Stomach (tissue), 4 donors: ENCODE measurements at regions not wholly inside any gene's neighbourhood (a gene's known extent, or its start where the extent isn't known, plus 50 kb on each side); places are given as distances from the start of the nearest gene placed in this dataset.

Source experiments
- EP300 ChIP-seq: sonication (generic); formaldehyde crosslinking; IDR thresholded peaks from one replicate; pipeline ENCODE4 v1.6.1; 2017; ENCODE audit warnings: antibody characterized with exemption
- POLR2A ChIP-seq, 4 donors: fragments of 450-650 bp; IDR thresholded peaks; one replicate each; pipeline ENCODE4 v1.6.1; 2016; ENCODE audit warnings: antibody characterized with exemption in 4 of 4, control low read depth in 2 of 4, mild to moderate bottlenecking in 1 of 4, moderate library complexity in 1 of 4
- POLR2AphosphoS5 ChIP-seq, 3 donors: sonication (generic); formaldehyde crosslinking; IDR thresholded peaks; one replicate each; pipeline ENCODE4 v1.6.1; 2016; ENCODE audit warnings: antibody characterized with exemption in 3 of 3
- TF ChIP-seq, protein P1 (sequence below), 7 experiments: fragments of 450-650 bp in 4 of 7; fragments of 200-600 bp in 3 of 7; sonication (generic) in 3 of 7; IDR thresholded peaks; one replicate each; pipeline ENCODE4 v1.5.1; 2016 to 2019; ENCODE audit warnings: antibody characterized with exemption in 7 of 7, control low read depth in 2 of 7, mild to moderate bottlenecking in 1 of 7

DNA sequence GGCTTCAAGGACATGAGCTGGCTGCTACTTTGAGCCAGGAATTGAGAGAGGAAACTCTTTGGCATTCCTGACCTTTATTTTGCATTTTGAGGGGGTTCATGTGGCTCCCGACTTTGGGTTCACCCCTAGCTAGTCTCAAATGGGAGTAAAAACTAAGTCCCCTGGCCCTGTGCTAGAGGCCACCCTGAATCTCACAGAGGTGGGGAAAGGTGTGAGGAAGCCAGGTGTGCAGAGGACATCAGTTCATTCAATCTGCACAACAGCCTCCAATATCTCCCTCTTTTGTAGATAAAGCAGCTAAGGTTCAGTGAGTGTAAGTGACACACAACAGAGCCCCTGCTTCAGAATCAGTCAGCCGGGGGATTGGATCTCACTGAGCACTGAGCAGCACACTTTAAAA, 325.7 kb downstream of the DCDC2C start:
- TF ChIP-seq, protein P1, sequence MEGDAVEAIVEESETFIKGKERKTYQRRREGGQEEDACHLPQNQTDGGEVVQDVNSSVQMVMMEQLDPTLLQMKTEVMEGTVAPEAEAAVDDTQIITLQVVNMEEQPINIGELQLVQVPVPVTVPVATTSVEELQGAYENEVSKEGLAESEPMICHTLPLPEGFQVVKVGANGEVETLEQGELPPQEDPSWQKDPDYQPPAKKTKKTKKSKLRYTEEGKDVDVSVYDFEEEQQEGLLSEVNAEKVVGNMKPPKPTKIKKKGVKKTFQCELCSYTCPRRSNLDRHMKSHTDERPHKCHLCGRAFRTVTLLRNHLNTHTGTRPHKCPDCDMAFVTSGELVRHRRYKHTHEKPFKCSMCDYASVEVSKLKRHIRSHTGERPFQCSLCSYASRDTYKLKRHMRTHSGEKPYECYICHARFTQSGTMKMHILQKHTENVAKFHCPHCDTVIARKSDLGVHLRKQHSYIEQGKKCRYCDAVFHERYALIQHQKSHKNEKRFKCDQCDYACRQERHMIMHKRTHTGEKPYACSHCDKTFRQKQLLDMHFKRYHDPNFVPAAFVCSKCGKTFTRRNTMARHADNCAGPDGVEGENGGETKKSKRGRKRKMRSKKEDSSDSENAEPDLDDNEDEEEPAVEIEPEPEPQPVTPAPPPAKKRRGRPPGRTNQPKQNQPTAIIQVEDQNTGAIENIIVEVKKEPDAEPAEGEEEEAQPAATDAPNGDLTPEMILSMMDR (IDR thresholded peaks at IDR 0.05), result no peak
- no peak for TF ChIP-seq POLR2AphosphoS5 (IDR thresholded peaks at IDR 0.05)
- no peak for TF ChIP-seq POLR2A (IDR thresholded peaks at IDR 0.05)
- TF ChIP-seq EP300, result no peak
